NCI-H748 (cell line): ENCODE measurements at regions not wholly inside any gene's neighbourhood (a gene's known extent, or its start where the extent isn't known, plus 50 kb on each side); places are given as distances from the start of the nearest gene placed in this dataset.

ENCODE experiments used
- DNase-seq: peaks from one replicate; lab custom pipeline; 2025; ENCODE audit not compliant: unreplicated experiment; lab: John Stamatoyannopoulos, UW

DNA sequence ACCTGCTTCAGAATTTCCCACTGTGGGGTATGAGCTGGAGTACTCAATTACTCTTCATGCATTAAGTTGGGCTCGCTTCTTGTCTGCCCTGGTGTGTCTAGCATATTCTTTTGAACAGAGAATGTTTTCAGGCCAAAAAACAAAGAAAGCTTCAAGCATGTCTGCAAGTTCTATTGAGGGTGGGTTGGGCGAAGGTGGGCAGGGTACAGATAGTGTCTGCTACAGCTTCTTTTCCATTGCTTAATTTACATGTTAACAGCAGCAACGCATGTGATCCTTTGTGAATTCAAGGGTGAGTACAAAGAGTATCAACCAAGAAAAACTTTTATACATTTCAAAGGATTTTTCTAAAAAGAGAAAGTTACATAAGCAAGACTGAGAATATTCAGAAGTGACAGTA, 406.5 kb downstream of the IRS2 start:
- no peak for DNase-seq

- no peak for DNase-seq
These were observed 409.4 kb downstream of the IRS2 start for GRCh38 chr13:109376936-109377335.

DNA sequence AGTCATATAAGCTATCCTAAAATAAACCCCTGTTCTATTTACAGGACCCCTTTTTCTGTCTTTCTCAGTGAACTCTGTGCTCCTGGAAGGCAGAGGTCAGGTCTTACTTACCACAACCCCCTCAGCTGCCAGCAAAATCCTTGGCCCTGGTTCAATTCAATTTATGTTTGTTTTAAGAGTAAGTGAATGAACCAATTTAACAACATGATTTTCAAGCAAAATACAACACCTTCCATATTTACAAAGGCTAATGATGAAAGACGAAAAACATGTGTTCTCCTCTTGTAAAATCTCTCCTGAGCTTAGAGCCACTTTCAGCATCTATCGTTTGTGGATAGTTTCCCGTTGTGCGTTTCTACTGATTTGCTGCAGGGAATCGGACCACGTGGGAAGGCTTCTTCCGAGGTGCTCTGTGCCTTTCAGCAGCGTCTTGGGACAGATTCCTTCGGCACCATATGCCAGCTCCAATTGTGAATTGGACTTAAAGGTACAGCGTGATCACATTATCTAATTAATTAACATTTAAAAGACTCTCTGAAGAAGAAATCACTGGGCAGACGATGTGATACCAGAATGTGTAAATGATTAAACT, 411.7 kb downstream of the IRS2 start:
- DNase-seq: no peak

- DNase-seq: no peak
These were observed 413.7 kb downstream of the IRS2 start for GRCh38 chr13:109372666-109373065.

GRCh38 chr13:109371066-109371465, 415.3 kb downstream of the IRS2 start:
- DNase-seq: no peak

- no peak for DNase-seq
These were observed 415.9 kb downstream of the IRS2 start for GRCh38 chr13:109370496-109370895.

DNA sequence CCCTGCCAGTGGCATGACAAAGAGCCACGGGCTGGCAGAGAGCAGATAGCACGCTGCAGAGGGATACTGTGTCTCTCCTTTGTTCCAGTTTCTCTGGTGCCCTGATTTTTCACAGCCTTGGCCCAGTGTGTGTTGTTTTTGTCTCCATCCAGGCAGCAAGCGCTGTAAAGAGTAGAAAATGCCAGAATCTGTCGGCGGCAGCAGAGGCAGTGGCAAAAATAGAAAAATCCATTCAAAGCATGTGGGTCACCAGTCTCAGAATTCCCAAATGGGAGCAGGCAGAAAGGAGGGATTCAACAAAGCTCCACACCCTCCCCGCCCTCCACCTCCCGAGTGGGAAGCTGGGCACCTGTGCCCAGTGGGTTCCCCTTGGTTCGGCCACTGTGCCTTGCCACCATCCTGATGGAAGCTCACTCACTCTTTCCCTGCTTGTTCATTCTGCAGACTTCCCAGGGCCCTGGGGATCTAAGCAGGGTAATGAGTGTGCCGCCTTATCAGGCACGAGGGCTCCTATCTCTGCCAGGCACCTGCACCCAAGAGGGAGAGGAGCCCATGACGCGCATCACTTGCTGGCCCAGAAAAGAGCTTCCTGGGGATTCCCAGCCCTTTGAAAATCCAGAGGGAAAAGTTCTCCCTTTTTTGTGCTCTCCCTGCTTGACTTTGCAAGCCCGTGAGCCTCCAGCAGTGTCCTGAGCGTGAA, 416.9 kb downstream of the IRS2 start:
- DNase-seq: no peak

DNA sequence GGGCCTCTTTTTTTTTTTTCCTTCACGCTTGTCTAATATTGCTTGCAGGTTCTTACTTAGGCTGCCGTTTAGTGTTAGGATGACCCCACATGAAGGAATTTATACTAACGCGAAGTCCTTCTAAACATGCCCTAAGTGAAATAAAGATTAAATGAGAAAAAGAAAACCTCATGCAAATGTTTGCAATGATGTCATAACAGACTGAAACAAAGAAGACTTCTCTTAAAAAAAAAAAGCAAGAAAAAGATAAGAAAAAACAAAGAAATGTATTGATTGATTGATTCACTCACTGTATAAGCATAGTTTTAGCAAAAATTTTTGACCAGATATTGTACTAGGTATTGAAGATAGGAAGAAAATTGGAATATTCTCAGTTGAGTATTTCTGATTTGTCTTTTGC, 418.2 kb downstream of the IRS2 start:
- DNase-seq: no peak

- no peak for DNase-seq
These were observed 419.9 kb downstream of the IRS2 start for GRCh38 chr13:109366525-109366924.

DNA sequence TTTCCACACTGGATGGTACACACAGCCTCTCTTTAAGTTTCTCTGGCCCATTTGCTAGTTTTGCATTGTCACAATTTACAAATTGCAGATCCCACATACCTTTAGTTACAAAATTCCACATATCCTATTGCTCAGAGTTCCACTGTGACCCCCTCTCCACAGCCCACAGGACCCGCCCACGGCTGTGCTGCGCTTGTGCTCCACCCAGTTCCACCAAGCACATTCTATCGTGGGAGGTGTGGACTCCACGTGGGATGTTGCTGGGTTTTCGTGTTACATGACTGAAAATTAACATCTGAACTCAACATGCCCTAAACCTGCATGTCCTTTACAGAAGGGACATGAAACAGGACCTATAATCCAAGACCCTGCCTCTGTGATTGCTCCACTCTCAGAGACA, 423.0 kb downstream of the IRS2 start:
- DNase-seq: no peak

GRCh38 chr13:109362616-109363015, 423.8 kb downstream of the IRS2 start:
- DNase-seq: no peak

GRCh38 chr13:109361562-109362289, 424.7 kb downstream of the IRS2 start:
- DNase-seq: no peak

- no peak for DNase-seq
These were observed 428.5 kb downstream of the IRS2 start for GRCh38 chr13:109357751-109358471.

- DNase-seq: no peak
These were observed 430.4 kb downstream of the IRS2 start for GRCh38 chr13:109355875-109356434.

GRCh38 chr13:109355166-109355565, 431.2 kb downstream of the IRS2 start:
- no peak for DNase-seq

DNA sequence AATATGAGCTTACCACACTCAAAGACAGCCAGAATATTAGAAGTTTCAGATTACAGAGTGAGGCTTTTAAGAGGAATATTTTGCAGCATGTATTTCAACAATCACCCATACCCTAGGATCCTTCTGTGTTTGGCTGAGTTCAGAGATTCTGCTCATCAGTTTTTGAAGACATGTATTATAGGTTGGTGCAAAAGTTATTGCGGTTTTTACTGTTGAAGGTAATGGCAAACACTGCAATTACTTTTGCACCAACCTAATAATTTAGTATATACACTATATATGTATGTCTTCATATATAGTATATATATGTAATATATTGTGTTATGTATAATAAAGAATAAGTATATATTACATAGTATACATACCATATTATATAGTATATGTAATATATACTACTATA, 435.1 kb downstream of the IRS2 start:
- DNase-seq: no peak

DNA sequence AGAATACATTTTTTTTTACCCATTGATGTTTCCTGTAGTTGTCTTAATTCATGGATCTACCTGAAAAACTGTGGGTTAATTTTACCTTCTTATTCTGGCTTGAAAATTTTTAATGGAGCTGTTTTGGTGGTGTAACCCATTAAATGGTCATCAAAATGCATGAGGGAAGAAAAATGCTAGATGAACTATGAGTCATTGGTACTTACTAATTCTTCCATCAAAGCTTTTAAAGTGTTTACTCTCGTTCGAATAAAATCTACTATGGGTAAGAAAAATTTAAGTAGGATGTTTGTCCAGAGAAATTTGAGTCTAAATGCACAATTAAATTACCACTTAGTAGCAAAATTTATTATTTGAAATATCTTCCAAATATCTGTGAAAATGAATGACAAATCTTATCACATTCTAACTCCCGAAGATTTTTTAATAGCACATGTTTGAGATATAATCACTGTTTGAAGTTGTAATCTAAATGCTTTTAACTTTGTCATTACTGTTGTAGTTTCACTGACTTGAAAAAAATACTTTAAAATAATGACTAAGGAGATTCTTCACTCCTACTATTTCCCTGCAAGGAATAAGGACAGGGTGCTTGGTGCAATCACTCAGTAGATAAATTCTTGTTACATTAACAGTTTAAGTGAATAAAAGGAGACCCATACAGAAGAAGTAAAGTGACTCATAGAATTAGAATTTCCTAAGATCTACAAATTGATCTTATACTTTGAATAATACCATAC, 437.7 kb downstream of the IRS2 start:
- no peak for DNase-seq

DNA sequence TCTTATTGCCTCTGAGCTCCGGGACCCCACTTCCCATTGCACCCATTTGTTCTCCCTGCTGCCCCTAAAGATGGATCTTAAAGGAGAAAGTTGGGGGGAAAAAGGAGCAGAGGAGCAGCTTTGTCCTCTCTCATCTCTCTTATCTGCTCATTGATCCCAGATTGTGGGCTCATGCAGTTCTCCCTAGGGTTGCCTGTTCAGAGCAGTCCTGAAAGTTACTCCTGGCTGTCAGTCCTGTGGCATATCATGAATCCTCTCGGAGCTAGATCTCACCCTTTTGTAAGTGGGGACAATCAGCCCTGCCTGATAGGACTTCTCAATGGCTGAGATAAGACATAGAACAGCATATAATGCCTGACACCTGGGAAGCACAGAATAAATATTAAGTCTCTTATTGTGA, 440.3 kb downstream of the IRS2 start:
- no peak for DNase-seq

GRCh38 chr13:109345433-109345941, 440.9 kb downstream of the IRS2 start:
- DNase-seq: no peak

GRCh38 chr13:109344552-109345157, 441.7 kb downstream of the IRS2 start:
- DNase-seq: no peak
